ENCODE measurements at regions not wholly inside any gene's neighbourhood (a gene's known extent, or its start where the extent isn't known, plus 50 kb on each side); places are given as distances from the start of the nearest gene placed in this dataset.

- no peak for TF ChIP-seq CTCF (IDR thresholded peaks at IDR 0.05; ENCODE audit: insufficient read depth, low read length, severe bottlenecking)
Measured at GRCh38 chr5:105033637-105034400, 1471.2 kb upstream of the NUDT12 start.

GRCh38 chr5:105032917-105033316, 1470.3 kb upstream of the NUDT12 start:
- DNase-seq (ENCODE audit: low read depth) (no peak), FAIRE-seq (no peak)
- Histone ChIP-seq H3K27me3 (ENCODE audit: control insufficient read depth, insufficient read depth, low read length) (no peaks in the 10 kb centered on the region), H3K4me3 (ENCODE audit: low read depth, low read length) (no peak overlapping the region), H3K36me3 (ENCODE audit: control insufficient read depth, insufficient read depth, low read length) (no peaks in the 10 kb centered on the region)
- TF ChIP-seq CTCF (IDR thresholded peaks at IDR 0.05; ENCODE audit: insufficient read depth, low read length, severe bottlenecking): no peak

More at GRCh38 chr5:105033637-105034400, 1471.2 kb upstream of the NUDT12 start:
- Histone ChIP-seq H3K4me3 (ENCODE audit: low read depth, low read length) (no peak overlapping the region), H3K27me3 (ENCODE audit: control insufficient read depth, insufficient read depth, low read length) (no peaks in the 10 kb centered on the region), H3K36me3 (ENCODE audit: control insufficient read depth, insufficient read depth, low read length) (no peaks in the 10 kb centered on the region)
- FAIRE-seq (no peak), DNase-seq (ENCODE audit: low read depth) (no peak)

GRCh38 chr5:105030153-105030552, 1467.6 kb upstream of the NUDT12 start:
- no peak for TF ChIP-seq CTCF (IDR thresholded peaks at IDR 0.05; ENCODE audit: insufficient read depth, low read length, severe bottlenecking)
- no peak for DNase-seq (ENCODE audit: low read depth)
- H3K36me3 ChIP-seq (ENCODE audit: control insufficient read depth, insufficient read depth, low read length): no peaks in the 10 kb centered on the region
- H3K4me3 ChIP-seq (ENCODE audit: low read depth, low read length): no peak overlapping the region
- H3K27me3 ChIP-seq (ENCODE audit: control insufficient read depth, insufficient read depth, low read length): no peaks in the 10 kb centered on the region
- FAIRE-seq: no peak

DNA sequence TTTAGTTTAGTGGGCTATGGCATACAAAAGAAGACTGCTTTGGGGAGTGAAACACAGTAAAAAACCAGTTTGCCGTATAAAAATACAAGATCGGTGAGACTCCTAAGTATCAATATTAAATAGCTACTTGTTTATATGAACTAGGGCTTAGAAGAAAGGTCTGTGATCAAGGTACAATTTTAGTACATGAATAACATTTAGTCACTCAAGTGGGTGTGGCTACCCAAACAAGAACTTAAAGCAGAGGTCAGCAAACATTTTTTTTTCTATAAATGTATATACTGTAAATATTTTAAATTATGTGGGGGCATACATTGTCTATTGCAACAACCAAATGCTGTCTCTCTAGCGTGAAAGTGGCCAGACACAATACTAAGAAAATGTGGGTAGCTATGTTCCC, 1452.5 kb upstream of the NUDT12 start:
- no peak overlapping the region for H3K4me3 ChIP-seq (ENCODE audit: low read depth, low read length)
- no peak for FAIRE-seq
- no peak for TF ChIP-seq CTCF (IDR thresholded peaks at IDR 0.05; ENCODE audit: insufficient read depth, low read length, severe bottlenecking)
- H3K36me3 ChIP-seq (ENCODE audit: control insufficient read depth, insufficient read depth, low read length): no peaks in the 10 kb centered on the region
- no peaks in the 10 kb centered on the region for H3K27me3 ChIP-seq (ENCODE audit: control insufficient read depth, insufficient read depth, low read length)
- no peak for DNase-seq (ENCODE audit: low read depth)

DNA sequence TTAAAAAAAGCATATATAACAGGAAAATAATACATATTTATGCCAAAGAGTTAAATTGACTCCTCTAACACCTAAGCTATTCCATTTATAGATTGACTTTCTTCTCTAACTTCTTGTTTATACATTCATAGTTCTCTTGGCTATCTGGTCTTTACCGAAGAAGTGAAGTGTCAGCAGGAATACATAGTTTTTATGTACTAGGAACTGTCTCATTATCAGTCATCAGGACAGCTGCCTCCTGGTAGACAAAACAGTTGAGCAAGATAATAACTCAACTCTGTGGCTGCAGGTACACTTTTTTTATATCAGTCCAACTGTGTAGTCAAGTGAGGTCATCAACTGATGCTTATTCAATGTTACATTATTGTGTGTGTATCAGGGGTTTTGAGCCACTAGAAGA, 1436.0 kb upstream of the NUDT12 start:
- no peaks in the 10 kb centered on the region for H3K36me3 ChIP-seq (ENCODE audit: control insufficient read depth, insufficient read depth, low read length)
- no peak overlapping the region for H3K4me3 ChIP-seq (ENCODE audit: low read depth, low read length)
- H3K27me3 ChIP-seq (ENCODE audit: control insufficient read depth, insufficient read depth, low read length): no peaks in the 10 kb centered on the region
- no peak for FAIRE-seq
- no peak for TF ChIP-seq CTCF (IDR thresholded peaks at IDR 0.05; ENCODE audit: insufficient read depth, low read length, severe bottlenecking)
- no peak for DNase-seq (ENCODE audit: low read depth)

- DNase-seq (ENCODE audit: low read depth): peak; percentile 2
- no peak for FAIRE-seq
- Histone ChIP-seq H3K27me3 (ENCODE audit: control insufficient read depth, insufficient read depth, low read length) (no peaks in the 10 kb centered on the region), H3K36me3 (ENCODE audit: control insufficient read depth, insufficient read depth, low read length) (no peaks in the 10 kb centered on the region), H3K4me3 (ENCODE audit: low read depth, low read length) (no peak overlapping the region)
- no peak for TF ChIP-seq CTCF (IDR thresholded peaks at IDR 0.05; ENCODE audit: insufficient read depth, low read length, severe bottlenecking)
Measured at GRCh38 chr5:104998169-104998568, 1435.6 kb upstream of the NUDT12 start.
